ENCODE measurements at regions not wholly inside any gene's neighbourhood (a gene's known extent, or its start where the extent isn't known, plus 50 kb on each side); places are given as distances from the start of the nearest gene placed in this dataset.
"Not testable (repeated sequence)": the region's sequence is repeated elsewhere in the genome, so short reads cannot be mapped to it uniquely, and the experiment has no call there.

DNA sequence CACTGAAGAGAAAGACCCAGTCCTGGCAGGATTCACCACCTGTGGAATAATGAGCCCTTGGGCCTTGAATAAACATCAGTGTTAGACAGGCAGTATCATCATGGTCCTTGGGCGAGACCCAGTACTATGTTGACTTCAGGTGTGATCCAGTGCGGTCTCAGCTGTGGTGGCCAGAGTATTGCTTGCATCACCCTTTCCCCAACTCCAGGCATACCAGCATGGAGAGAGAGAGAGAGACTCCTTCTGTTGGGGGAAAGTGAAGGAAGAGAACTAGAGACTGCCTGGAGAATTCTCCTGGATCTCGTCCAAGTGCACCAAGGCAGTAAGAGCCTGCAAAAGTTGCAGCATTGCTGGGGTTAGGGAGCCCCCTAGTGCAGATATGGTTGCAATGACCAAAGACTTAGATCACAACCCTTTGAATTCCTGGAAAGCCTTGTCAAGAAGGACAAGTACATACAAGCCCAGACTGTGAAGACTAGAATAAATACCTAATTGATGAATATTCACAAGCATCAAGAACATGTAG, 61.1 kb upstream of the VAMP7 start:
- H3K4me3 ChIP-seq (ENCODE audit: low read length), result no peak overlapping the region
- no peaks in the 10 kb centered on the region for H3K4me1 ChIP-seq (ENCODE audit: insufficient read depth, low read length)
- H3K27me3 ChIP-seq (ENCODE audit: insufficient read depth, low read length), result no peaks in the 10 kb centered on the region
- no peaks in the 10 kb centered on the region for H3K9me3 ChIP-seq (ENCODE audit: low read depth, low read length)

DNA sequence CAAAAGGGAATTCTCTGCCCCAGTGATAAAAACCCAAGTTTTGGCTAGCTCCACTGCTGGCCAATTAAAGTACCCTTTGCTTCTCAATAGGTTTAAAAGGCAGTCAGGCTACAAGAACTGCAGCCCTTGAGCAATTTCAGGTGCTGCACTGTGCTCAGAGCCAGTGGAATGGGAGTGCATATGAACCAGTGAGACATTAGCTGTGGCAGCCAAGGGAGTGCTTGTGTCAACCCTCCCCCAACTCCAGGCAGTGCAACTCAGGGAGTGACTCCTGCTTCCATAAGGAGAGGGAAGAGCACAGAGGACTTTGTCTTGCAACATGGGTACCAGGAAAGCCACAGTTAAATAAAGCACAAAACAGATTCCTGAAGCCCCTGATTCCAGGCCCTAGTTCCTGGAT, 61.6 kb upstream of the VAMP7 start:
- Histone ChIP-seq H3K4me1 (ENCODE audit: insufficient read depth, low read length) (no peaks in the 10 kb centered on the region), H3K9me3 (ENCODE audit: low read depth, low read length) (no peaks in the 10 kb centered on the region), H3K4me3 (ENCODE audit: low read length) (no peak overlapping the region), H3K27me3 (ENCODE audit: insufficient read depth, low read length) (no peaks in the 10 kb centered on the region)

DNA sequence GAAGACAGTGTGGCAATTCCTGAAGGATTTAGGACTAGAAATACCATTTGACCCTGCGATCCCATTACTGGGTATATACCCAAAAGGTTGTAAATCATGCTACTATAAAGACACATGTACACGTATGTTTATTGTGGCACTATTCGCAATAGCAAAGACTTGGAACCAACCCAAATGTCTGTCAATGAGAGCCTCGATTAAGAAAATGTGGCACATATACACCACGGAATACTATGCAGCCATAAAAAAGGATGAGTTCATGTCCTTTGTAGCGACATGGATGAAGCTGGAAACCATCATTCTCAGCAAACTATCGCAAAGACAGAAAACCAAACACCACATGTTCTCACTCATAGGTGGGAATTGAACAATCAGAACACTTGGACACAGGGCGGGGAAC, 66.8 kb upstream of the VAMP7 start:
- H3K4me3 ChIP-seq (ENCODE audit: low read length); H3K4me1 ChIP-seq (ENCODE audit: insufficient read depth, low read length); H3K27me3 ChIP-seq (ENCODE audit: insufficient read depth, low read length); H3K9me3 ChIP-seq (ENCODE audit: low read depth, low read length): not testable (repeated sequence)

DNA sequence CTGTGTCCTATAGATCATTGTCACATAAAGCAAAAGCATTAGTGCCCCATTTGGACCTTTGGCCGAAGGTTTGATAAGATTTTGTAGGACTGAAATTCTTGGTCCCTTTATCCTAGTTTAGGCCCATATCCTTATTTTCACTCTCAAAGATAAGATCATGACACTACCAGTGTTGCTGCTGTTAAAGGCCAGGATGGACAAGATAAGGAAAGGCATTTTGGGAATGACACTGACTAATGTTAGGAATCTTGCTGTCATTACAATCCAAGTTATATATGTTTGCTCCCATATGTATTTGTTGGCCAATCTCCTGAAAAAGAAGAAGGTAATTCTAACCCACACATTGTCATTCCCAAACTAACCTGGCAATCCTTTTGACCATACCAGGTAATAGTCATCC, 101.3 kb upstream of the VAMP7 start:
- Histone ChIP-seq H3K27me3 (ENCODE audit: insufficient read depth, low read length) (no peaks in the 10 kb centered on the region), H3K4me1 (ENCODE audit: insufficient read depth, low read length) (no peaks in the 10 kb centered on the region), H3K4me3 (ENCODE audit: low read length) (no peak overlapping the region), H3K9me3 (ENCODE audit: low read depth, low read length) (no peaks in the 10 kb centered on the region)

DNA sequence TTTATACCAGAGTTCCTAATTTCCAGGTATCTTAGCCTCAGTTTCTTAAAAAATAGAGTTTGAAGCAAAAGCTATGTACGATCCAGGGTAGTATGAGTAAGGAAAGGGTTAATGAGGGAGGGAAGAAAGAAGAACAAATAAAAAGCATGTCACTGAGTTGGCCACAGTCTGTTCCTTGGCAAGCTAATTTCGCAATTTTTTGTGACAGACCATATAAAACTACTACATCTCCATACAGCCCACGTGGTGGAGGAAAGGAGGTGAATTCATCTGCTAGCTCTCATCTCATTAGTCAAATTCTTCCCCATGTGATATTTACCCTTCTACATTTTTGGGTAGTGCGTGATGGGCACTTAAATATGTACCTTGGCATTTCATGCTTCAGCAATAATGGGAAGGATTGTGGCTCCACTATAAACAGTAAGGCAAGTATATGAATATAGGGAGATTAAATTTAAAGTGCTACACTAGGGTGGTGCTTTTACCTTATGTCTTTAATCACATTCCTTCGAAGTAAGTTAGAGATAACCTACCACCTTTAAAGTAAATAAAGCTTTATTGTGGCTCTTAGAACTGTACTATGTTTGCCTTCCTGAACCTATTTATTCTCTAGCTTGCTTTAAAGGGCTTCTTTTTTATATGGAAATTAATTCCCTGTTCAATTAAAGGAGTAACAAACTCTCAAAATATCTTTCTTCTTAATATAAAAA, 102.1 kb upstream of the VAMP7 start:
- H3K27me3 ChIP-seq (ENCODE audit: insufficient read depth, low read length), result no peaks in the 10 kb centered on the region
- H3K4me1 ChIP-seq (ENCODE audit: insufficient read depth, low read length), result no peaks in the 10 kb centered on the region
- no peak overlapping the region for H3K4me3 ChIP-seq (ENCODE audit: low read length)
- no peaks in the 10 kb centered on the region for H3K9me3 ChIP-seq (ENCODE audit: low read depth, low read length)

DNA sequence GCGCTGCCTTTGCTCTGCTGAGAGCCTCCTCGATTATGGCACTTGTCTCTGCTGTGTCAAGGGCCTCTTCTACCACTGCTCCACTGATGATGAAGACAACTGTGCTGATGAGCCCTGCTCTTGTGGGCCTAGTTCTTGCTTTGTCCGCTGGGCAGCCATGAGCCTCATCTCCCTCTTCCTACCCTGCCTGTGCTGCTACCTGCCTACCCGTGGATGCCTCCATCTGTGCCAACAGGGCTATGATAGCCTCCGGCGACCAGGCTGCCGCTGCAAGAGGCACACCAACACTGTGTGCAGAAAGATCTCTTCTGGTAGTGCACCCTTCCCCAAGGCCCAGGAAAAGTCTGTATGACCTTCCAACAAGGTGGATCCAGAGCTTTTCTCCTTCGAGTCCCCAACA, 106.8 kb upstream of the VAMP7 start:
- no peak overlapping the region for H3K4me3 ChIP-seq (ENCODE audit: low read length)
- H3K9me3 ChIP-seq (ENCODE audit: low read depth, low read length), result no peaks in the 10 kb centered on the region
- H3K27me3 ChIP-seq (ENCODE audit: insufficient read depth, low read length), result no peaks in the 10 kb centered on the region
- H3K4me1 ChIP-seq (ENCODE audit: insufficient read depth, low read length), result no peaks in the 10 kb centered on the region

DNA sequence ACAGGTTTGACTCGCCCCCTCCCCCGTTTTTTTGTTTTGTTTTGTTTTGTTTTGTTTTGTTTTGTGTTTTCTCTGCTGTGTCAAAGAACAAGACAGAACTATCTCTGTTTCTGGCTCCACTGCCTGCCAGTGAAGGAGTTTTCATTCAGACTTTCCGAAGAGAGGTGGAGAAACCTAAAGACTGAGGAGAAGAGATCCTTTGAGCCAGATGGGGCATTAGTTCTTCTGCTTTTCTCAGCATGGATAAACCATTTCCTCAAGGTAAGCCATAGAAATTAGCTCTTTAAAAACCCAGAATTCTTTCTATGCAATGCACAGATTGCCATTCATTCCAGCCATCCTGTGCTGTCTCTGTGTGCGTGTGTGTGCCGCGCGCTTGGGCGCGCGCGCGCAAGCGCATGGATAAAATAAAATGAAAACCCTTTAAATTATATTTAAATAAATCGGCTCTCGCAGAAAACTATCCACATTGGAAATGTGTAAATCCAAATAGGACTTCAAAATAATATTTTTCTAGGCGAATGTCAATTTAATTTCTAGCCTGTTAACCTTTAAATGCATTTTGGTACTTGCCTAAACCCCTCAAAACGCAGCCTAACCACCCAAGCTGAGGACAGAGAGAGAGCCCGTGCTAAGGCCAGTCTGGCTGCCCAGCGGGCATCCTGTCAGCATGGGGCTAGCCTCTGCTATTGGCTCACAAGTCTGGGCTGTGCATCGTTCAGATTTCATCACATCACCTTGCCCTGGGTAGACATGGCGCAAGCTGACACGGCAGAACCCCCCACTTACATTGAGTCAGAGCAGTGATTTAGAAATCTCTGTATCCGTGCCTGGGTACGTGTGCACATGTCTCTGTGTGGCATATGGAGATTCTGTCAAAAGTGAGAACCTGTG, 113.0 kb upstream of the VAMP7 start:
- no peaks in the 10 kb centered on the region for H3K9me3 ChIP-seq (ENCODE audit: low read depth, low read length)
- peaks cover 11% of the 10 kb centered on the region for H3K4me1 ChIP-seq (ENCODE audit: insufficient read depth, low read length)
- peak overlapping the region; percentile 0 for H3K4me3 ChIP-seq (ENCODE audit: low read length)
- no peaks in the 10 kb centered on the region for H3K27me3 ChIP-seq (ENCODE audit: insufficient read depth, low read length)

DNA sequence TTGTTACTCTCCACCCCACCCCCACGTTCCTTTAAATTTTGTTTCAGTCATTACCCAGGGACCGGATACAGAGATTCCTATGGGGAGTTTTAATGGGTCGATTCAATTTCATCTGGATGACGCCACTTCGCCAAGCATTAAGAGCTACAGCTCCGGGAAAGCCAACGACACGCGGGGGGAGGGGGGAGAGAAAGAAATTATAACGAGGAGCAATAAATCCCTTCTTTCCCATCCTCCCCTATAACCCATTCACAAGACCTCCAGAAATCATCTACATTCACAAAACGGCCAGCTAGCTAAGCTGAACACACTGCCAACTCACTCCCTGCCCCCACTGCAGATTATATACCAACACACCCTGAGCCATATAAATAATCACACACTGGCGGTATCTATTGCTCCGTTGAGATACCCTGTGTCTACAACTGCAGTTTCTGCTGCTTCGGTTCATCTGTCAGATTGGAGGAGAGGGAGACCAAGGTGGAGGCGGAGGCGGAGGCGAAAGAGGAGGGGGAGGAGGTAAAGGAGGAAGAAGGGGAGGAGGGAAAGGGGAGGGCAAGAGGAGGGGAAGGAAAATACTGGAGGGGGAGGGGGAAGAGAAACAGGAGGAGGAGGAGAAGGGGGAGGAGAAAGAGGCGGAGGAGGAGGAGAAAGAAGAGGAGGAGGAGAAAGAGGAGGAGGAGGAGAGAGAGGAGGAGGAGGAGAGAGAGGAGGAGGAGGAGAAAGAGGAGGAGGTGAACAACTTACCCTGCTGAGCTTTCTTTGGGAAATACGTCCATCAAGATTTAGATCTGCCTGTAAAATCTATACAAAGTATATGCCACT, 113.9 kb upstream of the VAMP7 start:
- H3K4me3 ChIP-seq (ENCODE audit: low read length), result peak overlapping the region; percentile 0

DNA sequence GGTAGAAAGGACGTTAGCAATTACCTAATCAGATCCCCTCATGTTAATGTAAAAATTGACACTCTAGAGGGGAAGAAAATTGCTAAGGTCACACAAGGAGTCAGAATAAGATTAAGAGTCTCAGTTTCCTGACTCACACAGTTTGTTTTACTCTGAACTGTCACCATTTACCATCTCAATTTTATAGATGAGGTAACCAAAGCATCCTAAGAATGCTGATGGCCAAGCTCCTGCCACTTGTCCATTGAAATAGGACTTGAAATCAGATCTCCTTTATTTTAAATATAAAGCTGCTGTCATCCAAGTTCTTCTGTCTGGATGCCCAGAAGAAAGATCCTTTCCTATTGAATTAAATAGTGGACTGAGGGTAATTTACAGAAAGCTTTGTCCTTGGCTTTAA, 114.8 kb upstream of the VAMP7 start:
- peaks cover 11% of the 10 kb centered on the region for H3K4me1 ChIP-seq (ENCODE audit: insufficient read depth, low read length)
- H3K9me3 ChIP-seq (ENCODE audit: low read depth, low read length), result no peaks in the 10 kb centered on the region
- no peaks in the 10 kb centered on the region for H3K27me3 ChIP-seq (ENCODE audit: insufficient read depth, low read length)
- no peak overlapping the region for H3K4me3 ChIP-seq (ENCODE audit: low read length)

More for the DNA sequence above, 113.9 kb upstream of the VAMP7 start:
- no peaks in the 10 kb centered on the region for H3K27me3 ChIP-seq (ENCODE audit: insufficient read depth, low read length)
- H3K9me3 ChIP-seq (ENCODE audit: low read depth, low read length), result no peaks in the 10 kb centered on the region
- H3K4me1 ChIP-seq (ENCODE audit: insufficient read depth, low read length), result peaks cover 11% of the 10 kb centered on the region

DNA sequence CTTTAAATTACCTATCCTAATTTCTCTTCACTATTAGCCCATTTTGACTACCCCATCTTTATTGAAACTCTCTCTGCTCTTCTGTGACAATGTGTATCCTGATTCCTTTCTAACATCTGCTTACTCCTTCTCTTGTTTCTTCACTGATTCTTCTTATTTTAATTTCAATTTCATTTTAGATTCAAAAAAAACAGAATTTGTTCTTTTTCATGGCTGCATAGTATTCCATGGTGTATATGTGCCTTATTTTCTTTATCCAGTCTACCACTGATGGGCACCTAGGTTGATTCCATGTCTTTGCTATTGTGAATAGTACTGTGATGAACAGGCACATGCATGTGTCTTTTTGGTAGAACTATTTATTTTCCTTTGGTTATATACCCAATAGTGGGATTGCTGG, 120.0 kb upstream of the VAMP7 start:
- H3K4me3 ChIP-seq (ENCODE audit: low read length), result no peak overlapping the region
- no peaks in the 10 kb centered on the region for H3K4me1 ChIP-seq (ENCODE audit: insufficient read depth, low read length)
- no peaks in the 10 kb centered on the region for H3K27me3 ChIP-seq (ENCODE audit: insufficient read depth, low read length)
- H3K9me3 ChIP-seq (ENCODE audit: low read depth, low read length), result no peaks in the 10 kb centered on the region

DNA sequence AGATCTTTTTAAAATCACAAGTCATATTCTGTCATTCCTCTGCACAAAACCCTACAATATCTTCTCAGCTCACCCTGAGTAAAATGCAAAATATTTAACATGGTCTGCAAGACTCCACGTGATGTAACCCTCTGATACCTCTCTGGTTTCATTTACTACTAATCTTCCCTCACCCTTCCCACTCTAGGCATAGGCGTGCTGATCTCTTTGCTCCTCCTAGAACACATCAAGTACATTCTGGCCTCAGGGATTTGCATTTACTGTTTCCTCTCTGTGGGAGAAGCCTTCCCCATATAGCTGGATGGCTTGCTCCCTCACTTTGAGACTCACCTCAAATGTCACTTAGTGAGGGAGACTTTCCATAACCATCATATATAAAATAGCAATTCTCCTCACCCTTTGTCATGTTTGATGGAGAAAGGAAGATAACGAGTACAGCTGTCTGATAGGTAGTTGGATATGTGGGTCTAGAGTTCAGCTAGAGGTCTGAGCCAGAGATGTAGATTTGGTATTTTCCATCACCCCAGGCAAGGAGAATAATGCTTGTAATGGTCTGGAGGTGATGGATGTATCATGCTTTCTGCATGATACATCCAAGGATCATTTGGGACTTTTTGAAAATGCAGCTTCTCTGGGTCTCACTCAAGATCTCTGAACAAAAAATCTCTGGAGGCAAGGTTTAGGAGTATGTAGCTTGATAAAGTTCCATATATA, 123.9 kb upstream of the VAMP7 start:
- H3K27me3 ChIP-seq (ENCODE audit: insufficient read depth, low read length), result no peaks in the 10 kb centered on the region
- H3K9me3 ChIP-seq (ENCODE audit: low read depth, low read length), result no peaks in the 10 kb centered on the region
- no peaks in the 10 kb centered on the region for H3K4me1 ChIP-seq (ENCODE audit: insufficient read depth, low read length)
- no peak overlapping the region for H3K4me3 ChIP-seq (ENCODE audit: low read length)

DNA sequence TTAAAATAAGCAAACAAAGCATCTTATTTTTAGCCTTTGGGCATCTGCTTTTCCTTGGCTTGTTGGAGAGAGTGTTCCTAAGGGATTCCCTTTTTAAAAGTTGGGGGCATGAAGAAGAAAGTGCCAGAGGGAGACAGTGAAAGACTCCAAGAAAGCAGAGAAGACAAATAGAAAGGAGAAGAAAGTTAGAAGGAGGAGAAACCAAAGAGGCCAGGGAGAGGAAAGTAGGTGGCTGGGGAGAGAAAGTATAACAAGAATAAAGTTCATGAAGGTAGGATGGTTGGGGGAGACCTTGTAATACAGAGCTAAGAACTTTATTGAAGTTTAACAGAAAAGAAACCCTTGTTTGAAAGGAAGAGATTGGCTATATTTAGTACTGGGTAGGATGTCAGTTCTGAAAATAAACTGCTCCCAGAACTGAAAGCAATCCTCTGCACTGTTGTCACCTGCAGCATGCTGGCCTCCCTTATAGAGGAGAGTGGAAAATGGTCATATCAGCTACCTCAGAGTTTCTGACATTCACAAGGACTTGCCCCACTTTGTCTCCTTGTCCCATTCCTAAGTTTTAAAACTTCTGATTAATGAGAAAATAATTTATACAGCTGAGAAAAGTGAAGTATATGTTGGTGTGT, 125.3 kb upstream of the VAMP7 start:
- Histone ChIP-seq H3K4me1 (ENCODE audit: insufficient read depth, low read length) (no peaks in the 10 kb centered on the region), H3K27me3 (ENCODE audit: insufficient read depth, low read length) (no peaks in the 10 kb centered on the region), H3K4me3 (ENCODE audit: low read length) (no peak overlapping the region), H3K9me3 (ENCODE audit: low read depth, low read length) (no peaks in the 10 kb centered on the region)

DNA sequence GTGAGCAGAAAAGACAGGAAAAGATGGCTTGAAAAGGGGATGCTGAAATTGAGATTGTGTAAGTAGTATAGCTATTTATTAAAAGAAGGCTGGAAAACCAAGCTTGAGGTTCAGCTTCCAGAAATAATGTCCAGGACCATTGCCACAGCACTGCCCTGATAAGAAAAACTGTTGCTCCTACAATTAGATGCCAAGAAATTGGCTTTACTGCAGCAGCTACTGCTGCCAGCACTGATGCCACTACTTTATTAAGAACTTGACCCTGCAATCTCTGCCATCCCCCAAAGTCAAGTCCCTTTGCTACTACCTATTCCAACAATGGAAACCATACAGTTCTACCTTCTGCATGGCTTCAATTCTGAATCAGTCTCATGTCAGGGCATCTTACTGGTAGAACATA, 130.0 kb upstream of the VAMP7 start:
- no peaks in the 10 kb centered on the region for H3K27me3 ChIP-seq (ENCODE audit: insufficient read depth, low read length)
- H3K4me3 ChIP-seq (ENCODE audit: low read length), result no peak overlapping the region
- H3K4me1 ChIP-seq (ENCODE audit: insufficient read depth, low read length), result no peaks in the 10 kb centered on the region
- H3K9me3 ChIP-seq (ENCODE audit: low read depth, low read length), result no peaks in the 10 kb centered on the region

DNA sequence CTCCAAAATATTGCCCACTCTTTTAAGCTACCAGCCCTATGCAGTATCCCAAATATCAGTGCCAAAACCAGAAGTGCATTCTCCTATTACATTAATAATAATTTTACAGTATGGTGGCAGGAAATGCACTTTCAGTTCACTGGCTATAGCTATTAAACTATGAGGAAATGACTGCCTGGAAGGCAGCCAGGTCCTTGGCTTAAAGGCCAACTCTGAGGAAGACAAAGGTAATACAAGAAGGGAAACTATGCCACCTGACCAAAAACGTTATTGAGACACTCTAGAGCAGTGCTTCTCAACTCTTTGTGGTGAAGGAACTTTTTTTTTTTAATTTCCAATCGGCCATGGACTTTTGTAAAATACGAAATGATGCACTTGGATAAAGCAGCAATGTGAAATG, 133.6 kb upstream of the VAMP7 start:
- no peaks in the 10 kb centered on the region for H3K27me3 ChIP-seq (ENCODE audit: insufficient read depth, low read length)
- no peaks in the 10 kb centered on the region for H3K9me3 ChIP-seq (ENCODE audit: low read depth, low read length)
- H3K4me1 ChIP-seq (ENCODE audit: insufficient read depth, low read length), result no peaks in the 10 kb centered on the region

More for the DNA sequence above, 133.6 kb upstream of the VAMP7 start:
- no peak overlapping the region for H3K4me3 ChIP-seq (ENCODE audit: low read length)

All from mononuclear cell (primary cell).